GM18870 (cell line): ENCODE measurements at regions not wholly inside any gene's neighbourhood (a gene's known extent, or its start where the extent isn't known, plus 50 kb on each side); places are given as distances from the start of the nearest gene placed in this dataset.
"Not testable (repeated sequence)": the region's sequence is repeated elsewhere in the genome, so short reads cannot be mapped to it uniquely, and the experiment has no call there.

ENCODE experiments used
- ATAC-seq: cut with Tn5 transposase; IDR thresholded peaks from one replicate; pipeline ENCODE4 v1.9.1; 2021; ENCODE audit warnings: moderate library complexity; ENCODE audit not compliant: unreplicated experiment

- ATAC-seq = no peak
These were observed 335.2 kb downstream of the LRATD1 start for GRCh38 chr2:14967729-14968128.

GRCh38 chr2:14975381-14975780, 342.9 kb downstream of the LRATD1 start:
- no peak for ATAC-seq

GRCh38 chr2:14977021-14977420, 344.5 kb downstream of the LRATD1 start:
- ATAC-seq = no peak

GRCh38 chr2:14978845-14979244, 346.3 kb downstream of the LRATD1 start:
- ATAC-seq = no peak

- no peak for ATAC-seq
These were observed 350.3 kb downstream of the LRATD1 start for GRCh38 chr2:14982790-14983189.

- no peak for ATAC-seq
These were observed 356.1 kb downstream of the LRATD1 start for GRCh38 chr2:14988600-14988999.

- no peak for ATAC-seq
These were observed 359.2 kb downstream of the LRATD1 start for GRCh38 chr2:14991723-14992122.

- no peak for ATAC-seq
These were observed 362.2 kb downstream of the LRATD1 start for GRCh38 chr2:14994721-14995120.

GRCh38 chr2:14996351-14997014, 364.0 kb downstream of the LRATD1 start:
- ATAC-seq = no peak

- ATAC-seq = no peak
These were observed 366.0 kb downstream of the LRATD1 start for GRCh38 chr2:14998546-14998945.

- ATAC-seq = no peak
These were observed 366.7 kb downstream of the LRATD1 start for GRCh38 chr2:14999114-14999661.

- ATAC-seq = not testable (repeated sequence)
These were observed 370.0 kb downstream of the LRATD1 start for GRCh38 chr2:15002519-15002918.

- peak; percentile 68 for ATAC-seq
These were observed 374.1 kb downstream of the LRATD1 start for GRCh38 chr2:15006667-15007066.

GRCh38 chr2:15009681-15010080, 377.2 kb downstream of the LRATD1 start:
- no peak for ATAC-seq

- ATAC-seq = peak; percentile 65
These were observed 377.8 kb downstream of the LRATD1 start for GRCh38 chr2:15010346-15010745.

- no peak for ATAC-seq
These were observed 386.3 kb downstream of the LRATD1 start for GRCh38 chr2:15018814-15019213.

GRCh38 chr2:15023221-15023620, 390.7 kb downstream of the LRATD1 start:
- ATAC-seq = no peak

- no peak for ATAC-seq
These were observed 395.9 kb downstream of the LRATD1 start for GRCh38 chr2:15028406-15028805.

GRCh38 chr2:15031745-15032240, 399.3 kb downstream of the LRATD1 start:
- ATAC-seq = peak; percentile 95

GRCh38 chr2:15034246-15034645, 401.7 kb downstream of the LRATD1 start:
- no peak for ATAC-seq

GRCh38 chr2:15034860-15035259, 402.3 kb downstream of the LRATD1 start:
- no peak for ATAC-seq
